SK-MEL-5 (cell line): ENCODE measurements at regions not wholly inside any gene's neighbourhood (a gene's known extent, or its start where the extent isn't known, plus 50 kb on each side); places are given as distances from the start of the nearest gene placed in this dataset.

Experiments used
- DNase-seq: peaks from one replicate; pipeline ENCODE4 v3.0.0-alpha.2; 2016; ENCODE audit warnings: low read depth, low spot score
- in situ Hi-C: cut with HindIII; loops from 2 replicates; pipeline ENCODE4 v1.10.0; 2016; ENCODE audit warnings: low sequenced_read_pairs, high pct_unique_total_duplicates, low pct_unique_long_range_greater_than_20kb

DNA sequence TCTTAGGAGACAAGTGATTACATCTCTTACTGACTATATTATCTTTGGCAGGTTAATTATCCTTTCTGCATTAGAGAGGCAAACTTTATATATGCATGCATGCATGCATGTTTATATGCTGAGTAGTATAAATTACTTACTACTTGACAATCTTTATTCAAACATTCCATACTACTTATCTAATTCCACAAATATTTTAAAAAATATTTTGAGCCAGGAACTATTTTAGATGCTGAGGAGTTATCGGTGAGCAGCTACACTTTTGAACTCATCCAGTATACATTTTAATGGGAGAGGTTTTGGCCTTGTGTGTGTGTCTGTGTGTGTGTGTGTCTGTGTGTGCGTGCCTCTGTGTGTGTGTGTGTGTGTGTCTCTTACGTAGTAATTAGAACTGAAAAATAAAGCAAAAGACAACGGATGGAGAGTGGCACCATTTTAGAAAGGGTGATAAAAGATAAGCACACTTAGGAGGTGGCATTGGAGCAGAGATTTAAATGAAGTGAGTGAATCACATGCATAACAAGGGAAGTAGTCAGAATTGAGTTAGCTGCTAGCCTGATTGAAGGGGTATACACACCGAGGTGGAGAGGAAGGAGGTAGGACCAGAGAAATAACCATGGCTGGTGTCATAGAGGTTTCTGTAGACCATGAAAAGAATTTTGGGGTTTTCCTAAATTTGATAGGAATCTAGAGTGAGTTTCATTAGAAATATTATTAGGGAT lies 1488.4 kb downstream of the MRPL39 start:
- no peak for DNase-seq
- in situ Hi-C loops: no loop called here

- peak; percentile 3 for DNase-seq
- in situ Hi-C loops: no loop called here
Observed at GRCh38 chr21:24115141-24115540, 1492.1 kb downstream of the MRPL39 start.

- in situ Hi-C loops: no loop called here
- DNase-seq: no peak
Observed at GRCh38 chr21:24112020-24112419, 1495.3 kb downstream of the MRPL39 start.

DNA sequence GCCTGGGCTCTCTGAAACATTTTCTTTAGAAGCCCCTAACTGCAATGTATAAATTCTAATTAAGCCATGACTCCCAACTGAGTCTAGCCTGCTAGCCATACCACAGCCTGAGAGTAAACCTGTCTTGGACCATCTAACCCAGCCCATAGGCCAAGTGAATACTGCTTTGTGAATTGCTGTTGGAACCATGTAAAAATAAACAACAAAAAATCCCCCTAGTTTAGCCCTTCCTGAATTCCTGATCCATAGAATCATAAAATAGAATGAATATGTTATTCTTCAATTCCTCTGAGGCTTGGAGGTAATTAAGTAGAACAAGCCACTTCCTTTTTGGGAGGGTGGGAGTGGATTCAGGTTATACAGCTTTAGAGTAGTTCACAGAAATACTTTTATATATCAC lies 1496.4 kb downstream of the MRPL39 start:
- no peak for DNase-seq

DNA sequence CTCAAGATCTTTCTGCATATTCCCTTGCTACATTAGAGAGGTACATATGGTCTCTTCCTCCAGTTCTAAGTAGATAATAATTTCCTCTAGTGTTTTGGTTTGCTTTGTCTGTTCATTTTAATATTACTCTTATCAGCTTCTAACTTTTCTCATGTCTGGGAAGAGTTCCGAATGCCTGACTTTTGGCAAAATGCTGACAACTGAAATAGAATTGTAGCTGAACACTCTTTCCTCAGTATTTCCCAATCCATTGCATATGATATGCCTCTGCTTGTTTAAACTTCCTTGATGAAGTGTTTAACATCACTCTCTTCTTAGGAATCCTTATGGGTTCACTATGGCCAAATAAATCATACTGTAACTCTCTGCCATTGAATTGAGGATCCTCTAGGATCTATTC lies 1510.1 kb downstream of the MRPL39 start:
- DNase-seq: no peak
- in situ Hi-C loops: no loop called here

More for the DNA sequence above, 1496.4 kb downstream of the MRPL39 start:
- in situ Hi-C loops: no loop called here

DNA sequence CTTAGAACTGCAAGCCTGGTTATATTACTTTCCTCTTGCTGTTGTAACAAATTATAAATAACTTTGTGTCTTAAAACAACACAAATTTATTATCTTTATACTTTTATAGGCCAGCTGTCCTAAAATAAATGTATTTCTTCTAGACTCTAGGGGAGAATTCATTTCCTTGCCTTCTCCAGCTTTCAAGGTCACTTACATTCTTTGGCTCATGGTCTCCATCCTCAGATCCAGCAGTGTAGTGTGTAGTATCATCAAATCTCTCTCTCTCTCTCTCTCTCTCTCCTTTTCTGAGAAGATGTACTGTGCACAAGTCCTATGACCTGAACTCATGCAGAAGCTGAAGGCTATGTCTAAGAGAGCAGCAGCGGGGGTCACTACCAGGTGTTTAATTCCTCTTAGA lies 1510.6 kb downstream of the MRPL39 start:
- no peak for DNase-seq
- in situ Hi-C loops: no loop called here

GRCh38 chr21:24093032-24093431 lies 1514.2 kb downstream of the MRPL39 start:
- in situ Hi-C loops: no loop called here
- no peak for DNase-seq

GRCh38 chr21:24076179-24076578 lies 1531.1 kb downstream of the MRPL39 start:
- peak; percentile 3 for DNase-seq

GRCh38 chr21:24055696-24056095 lies 1551.6 kb downstream of the MRPL39 start:
- no peak for DNase-seq
- in situ Hi-C loops: no loop called here

More at GRCh38 chr21:24076179-24076578, 1531.1 kb downstream of the MRPL39 start:
- in situ Hi-C loops: no loop called here

GRCh38 chr21:24050231-24050630 lies 1557.0 kb downstream of the MRPL39 start:
- in situ Hi-C loops: no loop called here
- no peak for DNase-seq

GRCh38 chr21:24046829-24047443 lies 1560.3 kb downstream of the MRPL39 start:
- in situ Hi-C loops: no loop called here
- DNase-seq: no peak

GRCh38 chr21:24045775-24046215 lies 1561.5 kb downstream of the MRPL39 start:
- in situ Hi-C loops: no loop called here
- peak; percentile 84 for DNase-seq

- DNase-seq: no peak
- in situ Hi-C loops: no loop called here
Observed at GRCh38 chr21:24045373-24045772, 1561.9 kb downstream of the MRPL39 start.

DNA sequence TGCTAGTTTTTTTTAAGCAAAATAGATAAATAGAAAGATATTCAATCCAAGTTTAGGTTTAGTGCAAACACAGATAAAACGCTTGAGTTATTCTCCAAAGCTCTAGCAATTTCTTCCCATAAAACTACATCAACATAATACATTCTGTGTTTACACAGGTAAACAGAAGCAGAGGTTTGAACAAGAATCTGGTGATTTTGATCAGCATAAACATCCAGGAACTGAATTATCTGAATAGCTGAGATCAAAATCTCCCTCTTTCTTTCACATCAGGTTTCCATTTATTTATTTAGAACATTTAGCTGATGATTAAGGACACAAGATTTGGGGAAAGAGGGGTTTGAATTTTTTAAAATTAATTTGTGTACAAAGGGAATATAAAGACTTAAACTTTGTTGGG lies 1564.6 kb downstream of the MRPL39 start:
- in situ Hi-C loops: no loop called here
- DNase-seq: no peak

GRCh38 chr21:24032709-24033232 lies 1574.5 kb downstream of the MRPL39 start:
- no peak for DNase-seq
- in situ Hi-C loops: no loop called here

- in situ Hi-C loops: no loop called here
Observed at GRCh38 chr21:24027396-24027795, 1579.9 kb downstream of the MRPL39 start.

GRCh38 chr21:24025101-24025500 lies 1582.2 kb downstream of the MRPL39 start:
- no peak for DNase-seq
- in situ Hi-C loops: no loop called here

More at GRCh38 chr21:24027396-24027795, 1579.9 kb downstream of the MRPL39 start:
- no peak for DNase-seq

DNA sequence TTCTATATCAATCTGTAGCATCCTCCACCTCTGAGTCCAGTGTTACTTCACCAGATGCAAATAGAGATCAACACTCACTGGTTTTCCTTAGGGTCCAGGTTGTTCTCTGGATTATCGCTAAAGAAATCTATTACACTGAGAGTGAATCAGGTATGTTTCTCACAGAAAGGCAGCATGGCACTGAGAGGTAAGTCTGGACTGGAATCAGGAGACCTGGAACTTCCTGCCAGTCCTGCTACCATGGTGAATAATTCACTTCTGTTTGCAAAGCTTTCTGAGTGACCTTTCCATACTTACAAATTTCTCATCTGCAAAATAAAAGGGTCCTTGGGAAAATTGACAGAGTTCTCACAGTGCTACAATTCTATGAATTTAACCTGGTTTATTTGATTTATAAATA lies 1583.3 kb downstream of the MRPL39 start:
- no peak for DNase-seq
- in situ Hi-C loops: no loop called here

- in situ Hi-C loops: no loop called here
- DNase-seq: no peak
Observed at GRCh38 chr21:24023402-24023801, 1583.9 kb downstream of the MRPL39 start.
